ENCODE measurements at regions not wholly inside any gene's neighbourhood (a gene's known extent, or its start where the extent isn't known, plus 50 kb on each side); places are given as distances from the start of the nearest gene placed in this dataset.

GRCh38 chr11:30735946-30736345 is 149.8 kb upstream of the MPPED2 start:
- no peak for DNase-seq (ENCODE audit: low read depth)

- DNase-seq (ENCODE audit: low read depth), result no peak
These were observed 147.6 kb upstream of the MPPED2 start for GRCh38 chr11:30733748-30734147.

GRCh38 chr11:30730011-30730410 is 143.9 kb upstream of the MPPED2 start:
- no peak for DNase-seq (ENCODE audit: low read depth)

GRCh38 chr11:30729187-30729713 is 143.1 kb upstream of the MPPED2 start:
- DNase-seq (ENCODE audit: low read depth), result no peak

GRCh38 chr11:30725645-30726195 is 139.6 kb upstream of the MPPED2 start:
- DNase-seq (ENCODE audit: low read depth), result no peak

GRCh38 chr11:30724274-30724673 is 138.1 kb upstream of the MPPED2 start:
- no peak for DNase-seq (ENCODE audit: low read depth)

- no peak for DNase-seq (ENCODE audit: low read depth)
These were observed 133.2 kb upstream of the MPPED2 start for GRCh38 chr11:30719371-30719770.

- no peak for DNase-seq (ENCODE audit: low read depth)
These were observed 131.5 kb upstream of the MPPED2 start for GRCh38 chr11:30717641-30718040.

GRCh38 chr11:30717009-30717408 is 130.9 kb upstream of the MPPED2 start:
- no peak for DNase-seq (ENCODE audit: low read depth)

- DNase-seq (ENCODE audit: low read depth), result no peak
These were observed 126.6 kb upstream of the MPPED2 start for GRCh38 chr11:30712749-30713148.

- no peak for DNase-seq (ENCODE audit: low read depth)
These were observed 124.1 kb upstream of the MPPED2 start for GRCh38 chr11:30710221-30710620.

GRCh38 chr11:30707110-30707509 is 121.0 kb upstream of the MPPED2 start:
- no peak for DNase-seq (ENCODE audit: low read depth)

GRCh38 chr11:30705913-30706675 is 119.9 kb upstream of the MPPED2 start:
- DNase-seq (ENCODE audit: low read depth), result no peak

- no peak for DNase-seq (ENCODE audit: low read depth)
These were observed 112.3 kb upstream of the MPPED2 start for GRCh38 chr11:30698425-30698824.

GRCh38 chr11:30697032-30697431 is 110.9 kb upstream of the MPPED2 start:
- DNase-seq (ENCODE audit: low read depth), result no peak

GRCh38 chr11:30684772-30685171 is 98.6 kb upstream of the MPPED2 start:
- DNase-seq (ENCODE audit: low read depth), result no peak

GRCh38 chr11:30683176-30683575 is 97.0 kb upstream of the MPPED2 start:
- no peak for DNase-seq (ENCODE audit: low read depth)

- DNase-seq (ENCODE audit: low read depth), result no peak
These were observed 80.7 kb upstream of the MPPED2 start for GRCh38 chr11:30666817-30667216.

GRCh38 chr11:30665067-30665466 is 78.9 kb upstream of the MPPED2 start:
- no peak for DNase-seq (ENCODE audit: low read depth)

GRCh38 chr11:30653606-30654005 is 67.5 kb upstream of the MPPED2 start:
- no peak for DNase-seq (ENCODE audit: low read depth)

GRCh38 chr11:30652801-30653200 is 66.6 kb upstream of the MPPED2 start:
- DNase-seq (ENCODE audit: low read depth), result no peak

GRCh38 chr11:30650266-30650665 is 64.1 kb upstream of the MPPED2 start:
- DNase-seq (ENCODE audit: low read depth), result no peak

Data from EH (cell line).